Fibroblast of villous mesenchyme (primary cell): ENCODE measurements at regions not wholly inside any gene's neighbourhood (a gene's known extent, or its start where the extent isn't known, plus 50 kb on each side); places are given as distances from the start of the nearest gene placed in this dataset.

ENCODE experiments used
- DNase-seq: peaks from one replicate; pipeline ENCODE4 v3.0.0-alpha.2; 2010; ENCODE audit warnings: low read depth
- H3K4me3 ChIP-seq: 2 replicates; pipeline ENCODE4 v1.5.1; 2011; ENCODE audit warnings: low read depth, mild to moderate bottlenecking, low read length
- CTCF ChIP-seq: IDR thresholded peaks from 2 replicates; pipeline ENCODE4 v1.5.1; 2012; ENCODE audit warnings: low read depth, mild to moderate bottlenecking, low read length; ENCODE audit not compliant: insufficient read depth

GRCh38 chr20:58600756-58601155, 50.3 kb upstream of the STX16 start:
- no peak for TF ChIP-seq CTCF
- no peak for DNase-seq
- H3K4me3 ChIP-seq = no peak overlapping the region

- no peak overlapping the region for H3K4me3 ChIP-seq
- DNase-seq = no peak
- no peak for TF ChIP-seq CTCF
These were observed 51.1 kb upstream of the STX16 start for GRCh38 chr20:58599966-58600365.

GRCh38 chr20:58598211-58599015, 52.7 kb upstream of the STX16 start:
- H3K4me3 ChIP-seq = no peak overlapping the region
- peak; percentile 60 for DNase-seq
- TF ChIP-seq CTCF = no peak

- TF ChIP-seq CTCF = no peak
- no peak overlapping the region for H3K4me3 ChIP-seq
- peak; percentile 40 for DNase-seq
These were observed 53.7 kb upstream of the STX16 start for GRCh38 chr20:58597249-58597891.

- DNase-seq = no peak
- TF ChIP-seq CTCF = no peak
- no peak overlapping the region for H3K4me3 ChIP-seq
These were observed 54.3 kb upstream of the STX16 start for GRCh38 chr20:58596750-58597248.

GRCh38 chr20:58596244-58596643, 54.8 kb upstream of the STX16 start:
- no peak for TF ChIP-seq CTCF
- H3K4me3 ChIP-seq = no peak overlapping the region
- DNase-seq = no peak

GRCh38 chr20:58595167-58595566, 55.9 kb upstream of the STX16 start:
- no peak overlapping the region for H3K4me3 ChIP-seq
- TF ChIP-seq CTCF = no peak
- no peak for DNase-seq
